Mucosa of descending colon (tissue), 3 donors: ENCODE measurements at regions not wholly inside any gene's neighbourhood (a gene's known extent, or its start where the extent isn't known, plus 50 kb on each side); places are given as distances from the start of the nearest gene placed in this dataset.

ENCODE experiments used
- ATAC-seq: fragments of 200-7000 bp; cut with Tn5 transposase; one replicate; pipeline ENCODE4 v1.9.1; 2020; ENCODE audit warnings: mild to moderate bottlenecking, moderate library complexity
- DNase-seq, 3 donors: peaks; one replicate each; pipeline ENCODE4 v3.0.0-alpha.2; 2020
- H3K36me3 ChIP-seq: fragments of 200-600 bp; one replicate; pipeline ENCODE4 v1.8.0; 2021; ENCODE audit warnings: low read depth, mild to moderate bottlenecking
- H3K4me1 ChIP-seq: fragments of 200-600 bp; one replicate; pipeline ENCODE4 v1.8.0; 2021; ENCODE audit warnings: low read depth, mild to moderate bottlenecking
- H3K4me3 ChIP-seq: fragments of 200-600 bp; one replicate; pipeline ENCODE4 v1.8.0; 2021; ENCODE audit warnings: mild to moderate bottlenecking
- H3K9me3 ChIP-seq: fragments of 200-600 bp; one replicate; pipeline ENCODE4 v1.8.0; 2021; ENCODE audit warnings: mild to moderate bottlenecking
- intact Hi-C, 2 donors: fragments of 100-400 bp; cut with DNase I in 1 of 2; cut with micrococcal nuclease in 1 of 2; formaldehyde crosslinking; loops; one replicate each; pipeline versions ENCODE4 v1.11.0 to v1.11.1; 2022; cut with DNase I, micrococcal nuclease
- TF ChIP-seq, protein P1 (sequence below): fragments of 200-600 bp; IDR thresholded peaks from one replicate; pipeline ENCODE4 v1.8.0; 2022; ENCODE audit warnings: antibody characterized with exemption, mild to moderate bottlenecking
- donor health status: DM: no; HTN: no; CAD: no; lungs with moderate emphysema.
- donor health status: DM: no; HTN: no; CAD: no.
- donor health status: DM: no; HTN: yes; CAD: no.

DNA sequence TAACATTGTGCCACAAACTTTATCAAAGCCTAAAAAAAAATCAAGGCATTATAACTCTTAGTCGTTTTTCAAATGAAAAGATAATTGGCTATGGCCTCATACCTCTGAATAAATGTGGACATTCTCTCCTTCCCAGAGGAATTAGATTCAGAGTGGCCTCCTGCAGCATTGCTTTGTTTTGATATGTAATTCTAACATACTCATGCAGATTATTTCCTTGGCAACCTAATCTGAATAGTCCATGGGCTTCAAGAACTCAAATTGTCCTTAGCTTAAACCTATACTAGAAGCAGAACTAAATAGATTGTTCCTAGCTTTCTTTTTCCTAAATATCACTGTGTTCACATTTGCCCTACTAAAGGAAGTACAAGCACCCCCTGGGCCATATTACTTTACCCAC is 1146.9 kb downstream of the OLFM4 start:
- TF ChIP-seq, protein P1, sequence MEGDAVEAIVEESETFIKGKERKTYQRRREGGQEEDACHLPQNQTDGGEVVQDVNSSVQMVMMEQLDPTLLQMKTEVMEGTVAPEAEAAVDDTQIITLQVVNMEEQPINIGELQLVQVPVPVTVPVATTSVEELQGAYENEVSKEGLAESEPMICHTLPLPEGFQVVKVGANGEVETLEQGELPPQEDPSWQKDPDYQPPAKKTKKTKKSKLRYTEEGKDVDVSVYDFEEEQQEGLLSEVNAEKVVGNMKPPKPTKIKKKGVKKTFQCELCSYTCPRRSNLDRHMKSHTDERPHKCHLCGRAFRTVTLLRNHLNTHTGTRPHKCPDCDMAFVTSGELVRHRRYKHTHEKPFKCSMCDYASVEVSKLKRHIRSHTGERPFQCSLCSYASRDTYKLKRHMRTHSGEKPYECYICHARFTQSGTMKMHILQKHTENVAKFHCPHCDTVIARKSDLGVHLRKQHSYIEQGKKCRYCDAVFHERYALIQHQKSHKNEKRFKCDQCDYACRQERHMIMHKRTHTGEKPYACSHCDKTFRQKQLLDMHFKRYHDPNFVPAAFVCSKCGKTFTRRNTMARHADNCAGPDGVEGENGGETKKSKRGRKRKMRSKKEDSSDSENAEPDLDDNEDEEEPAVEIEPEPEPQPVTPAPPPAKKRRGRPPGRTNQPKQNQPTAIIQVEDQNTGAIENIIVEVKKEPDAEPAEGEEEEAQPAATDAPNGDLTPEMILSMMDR = no peak
- intact Hi-C loops = no loop called here
- no peak for ATAC-seq

GRCh38 chr13:54177466-54177865 is 1148.9 kb downstream of the OLFM4 start:
- ATAC-seq = no peak

More for the DNA sequence above, 1146.9 kb downstream of the OLFM4 start:
- Histone ChIP-seq H3K9me3 (peaks cover 34% of the 10 kb centered on the region), H3K4me1 (no peaks in the 10 kb centered on the region), H3K4me3 (no peak overlapping the region), H3K36me3 (no peaks in the 10 kb centered on the region)
- DNase-seq = no peak

DNA sequence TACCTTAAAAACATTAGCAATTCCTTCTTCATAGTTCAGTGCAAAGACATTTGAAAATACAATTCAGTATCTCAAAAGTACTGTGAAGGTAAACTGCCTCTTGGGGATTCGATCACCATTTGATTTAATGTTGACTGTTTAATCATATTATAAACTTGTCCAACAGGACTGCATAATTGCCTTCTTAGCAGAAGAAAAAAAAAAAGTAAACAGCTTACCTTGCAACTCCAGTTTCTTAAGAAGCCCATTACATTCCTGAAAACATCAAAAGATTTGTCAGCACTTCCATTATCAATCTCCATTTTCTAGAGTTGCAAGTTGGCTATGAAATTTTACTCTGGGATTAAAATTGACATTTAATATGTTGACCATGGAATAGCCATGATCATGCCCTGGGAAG is 1154.6 kb downstream of the OLFM4 start:
- H3K4me1 ChIP-seq = no peaks in the 10 kb centered on the region
- no peak overlapping the region for H3K4me3 ChIP-seq
- H3K9me3 ChIP-seq = peaks cover 17% of the 10 kb centered on the region
- no peak for ATAC-seq
- H3K36me3 ChIP-seq = no peaks in the 10 kb centered on the region
- DNase-seq = no peak
- intact Hi-C loops = no loop called here
- TF ChIP-seq, protein P1 = no peak

More at GRCh38 chr13:54177466-54177865, 1148.9 kb downstream of the OLFM4 start:
- H3K36me3 ChIP-seq = no peaks in the 10 kb centered on the region
- TF ChIP-seq, protein P1 = no peak
- H3K9me3 ChIP-seq = peaks cover 23% of the 10 kb centered on the region
- intact Hi-C loops = no loop called here
- no peak overlapping the region for H3K4me3 ChIP-seq
- H3K4me1 ChIP-seq = no peaks in the 10 kb centered on the region
- no peak for DNase-seq

DNA sequence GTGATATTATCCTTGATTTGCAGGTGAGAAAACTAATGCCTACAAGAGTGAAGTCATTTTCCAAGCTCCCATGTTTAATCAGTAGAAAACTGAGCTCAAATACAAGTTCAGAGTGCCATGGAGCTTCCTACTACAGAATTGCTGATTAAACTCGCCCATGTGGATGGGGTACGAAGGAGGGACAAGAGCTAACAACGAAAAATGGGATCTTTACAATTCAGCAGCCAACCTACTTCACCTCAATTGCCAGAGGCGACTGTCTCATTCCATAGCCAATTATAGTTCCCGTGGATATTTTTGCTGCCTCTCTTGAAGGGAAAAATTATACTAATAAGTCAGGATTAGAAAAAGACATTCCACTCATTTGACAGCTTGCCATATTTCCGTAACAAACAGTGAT is 1155.1 kb downstream of the OLFM4 start:
- Histone ChIP-seq H3K36me3 (no peaks in the 10 kb centered on the region), H3K4me3 (no peak overlapping the region), H3K4me1 (no peaks in the 10 kb centered on the region), H3K9me3 (peaks cover 14% of the 10 kb centered on the region)
- intact Hi-C loops = no loop called here
- TF ChIP-seq, protein P1 = no peak
- ATAC-seq (no peak), DNase-seq (no peak)

GRCh38 chr13:54184576-54184975 is 1156.0 kb downstream of the OLFM4 start:
- H3K36me3 ChIP-seq = no peaks in the 10 kb centered on the region
- peaks cover 11% of the 10 kb centered on the region for H3K9me3 ChIP-seq
- intact Hi-C loops = no loop called here
- ATAC-seq = no peak
- H3K4me3 ChIP-seq = no peak overlapping the region
- TF ChIP-seq, protein P1 = no peak
- no peak for DNase-seq
- no peaks in the 10 kb centered on the region for H3K4me1 ChIP-seq

- H3K36me3 ChIP-seq = no peaks in the 10 kb centered on the region
- ATAC-seq = no peak
- TF ChIP-seq, protein P1 = no peak
- no peaks in the 10 kb centered on the region for H3K4me1 ChIP-seq
- no peak overlapping the region for H3K4me3 ChIP-seq
- no peak for DNase-seq
- H3K9me3 ChIP-seq = peaks cover 13% of the 10 kb centered on the region
- intact Hi-C loops = no loop called here
Observed at GRCh38 chr13:54185101-54185500, 1156.5 kb downstream of the OLFM4 start.
